Kidney epithelial cell (primary cell): ENCODE measurements at regions not wholly inside any gene's neighbourhood (a gene's known extent, or its start where the extent isn't known, plus 50 kb on each side); places are given as distances from the start of the nearest gene placed in this dataset.

Experiments used
- DNase-seq: peaks from one replicate; pipeline ENCODE4 v3.0.0-alpha.2; 2010; ENCODE audit warnings: low read depth
- H3K27me3 ChIP-seq: 2 replicates; pipeline ENCODE4 v1.6.0; 2011; ENCODE audit warnings: low read length; ENCODE audit not compliant: control insufficient read depth, insufficient read depth
- H3K36me3 ChIP-seq: 2 replicates; pipeline ENCODE4 v1.5.1; 2011; ENCODE audit warnings: low read length; ENCODE audit not compliant: control insufficient read depth, insufficient read depth
- H3K4me3 ChIP-seq: 2 replicates; pipeline ENCODE4 v1.5.1; 2011; ENCODE audit warnings: low read depth, mild to moderate bottlenecking, control low read depth, low read length
- CTCF ChIP-seq: IDR thresholded peaks from 2 replicates; pipeline ENCODE4 v1.5.1; 2011; ENCODE audit warnings: mild to moderate bottlenecking, moderate library complexity, low read length, control low read depth, inconsistent platforms; ENCODE audit not compliant: insufficient read depth, poor library complexity, severe bottlenecking

GRCh38 chr18:1483385-1483784 is 578.7 kb downstream of the ADCYAP1 start:
- H3K36me3 ChIP-seq = no peaks in the 10 kb centered on the region
- no peaks in the 10 kb centered on the region for H3K27me3 ChIP-seq
- no peak for TF ChIP-seq CTCF
- H3K4me3 ChIP-seq = no peak overlapping the region
- no peak for DNase-seq

- TF ChIP-seq CTCF = no peak
- no peaks in the 10 kb centered on the region for H3K36me3 ChIP-seq
- no peak for DNase-seq
- H3K4me3 ChIP-seq = no peak overlapping the region
- H3K27me3 ChIP-seq = no peaks in the 10 kb centered on the region
Measured at GRCh38 chr18:1487457-1487856, 582.8 kb downstream of the ADCYAP1 start.

GRCh38 chr18:1488394-1488793 is 583.7 kb downstream of the ADCYAP1 start:
- no peak for TF ChIP-seq CTCF
- Histone ChIP-seq H3K4me3 (no peak overlapping the region), H3K36me3 (no peaks in the 10 kb centered on the region), H3K27me3 (no peaks in the 10 kb centered on the region)
- no peak for DNase-seq

- Histone ChIP-seq H3K4me3 (no peak overlapping the region), H3K36me3 (no peaks in the 10 kb centered on the region), H3K27me3 (no peaks in the 10 kb centered on the region)
- no peak for DNase-seq
- no peak for TF ChIP-seq CTCF
Measured at GRCh38 chr18:1488957-1489356, 584.3 kb downstream of the ADCYAP1 start.

GRCh38 chr18:1495387-1495786 is 590.7 kb downstream of the ADCYAP1 start:
- no peak for DNase-seq
- H3K4me3 ChIP-seq = no peak overlapping the region
- no peak for TF ChIP-seq CTCF

DNA sequence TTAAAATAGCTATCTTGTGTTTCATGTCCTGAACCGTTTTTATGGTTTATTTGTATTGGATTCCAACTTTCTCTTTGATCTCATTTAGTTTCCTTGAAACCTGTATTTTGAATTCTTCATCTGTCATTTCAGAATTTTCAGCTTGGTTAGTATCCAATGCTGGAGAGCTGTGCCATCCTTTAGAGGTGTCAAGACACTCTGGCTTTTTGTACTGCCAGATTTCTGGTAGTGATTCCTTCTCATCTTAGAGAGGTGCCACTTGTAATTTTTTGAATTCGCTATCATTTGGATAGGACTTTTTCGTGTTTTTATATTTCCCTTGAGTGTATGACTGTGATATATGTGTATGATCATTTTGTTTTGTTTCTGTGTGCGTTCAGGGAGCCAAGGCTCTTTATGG is 591.4 kb downstream of the ADCYAP1 start:
- DNase-seq = no peak
- TF ChIP-seq CTCF = no peak
- H3K36me3 ChIP-seq = no peaks in the 10 kb centered on the region
- H3K27me3 ChIP-seq = no peaks in the 10 kb centered on the region
- no peak overlapping the region for H3K4me3 ChIP-seq

More at GRCh38 chr18:1495387-1495786, 590.7 kb downstream of the ADCYAP1 start:
- H3K27me3 ChIP-seq = no peaks in the 10 kb centered on the region
- H3K36me3 ChIP-seq = no peaks in the 10 kb centered on the region
